GM12878 (cell line): ENCODE measurements at regions not wholly inside any gene's neighbourhood (a gene's known extent, or its start where the extent isn't known, plus 50 kb on each side); places are given as distances from the start of the nearest gene placed in this dataset.
A peak's percentile ranks its signal among the peaks of the same experiment; 100 is the strongest.

Experiments used
- ATAC-seq: fragments of 200-7000 bp; cut with Tn5 transposase; 3 replicates; pipeline ENCODE4 v1.9.1; 2020; ENCODE audit warnings: mild to moderate bottlenecking, moderate library complexity
- BruUV-seq: library from RNA; stranded (reverse); fragments of 400-500 nt; replicated peaks from 2 replicates; lab custom pipeline; 2021; lab: Mats Ljungman, UMichigan
- CTCF ChIA-PET: fragments of 300-600 bp; sonication (Branson Sonifier 250); formaldehyde crosslinking; extraction: SDS; loops from one replicate; lab custom pipeline; 2021; ENCODE audit warnings: inconsistent platforms; lab: Yijun Ruan, JAX
- POLR2A ChIA-PET: fragments of 350-600 bp; formaldehyde crosslinking; extraction: SDS; loops from one replicate; lab custom pipeline; 2021; ENCODE audit warnings: inconsistent platforms; lab: Charles Lee
- RAD21 ChIA-PET: fragments of 300-600 bp; sonication (Branson Sonifier 250); formaldehyde crosslinking; loops from one replicate; lab custom pipeline; 2023; ENCODE audit warnings: antibody characterized with exemption; ENCODE audit not compliant: unreplicated experiment; lab: Charles Lee
- SMC1A ChIA-PET: fragments of 300-600 bp; sonication (Branson Sonifier 250); formaldehyde crosslinking; loops from one replicate; lab custom pipeline; 2023; ENCODE audit not compliant: unreplicated experiment, uncharacterized antibody; lab: Charles Lee
- DNase-seq: peaks from one replicate; pipeline ENCODE4 v3.0.0-alpha.2; 2011; ENCODE audit warnings: low read depth, low spot score
- FAIRE-seq: peaks from 3 replicates; lab custom pipeline; 2011; peaks lifted over from hg19 to GRCh38; lab: Jason Lieb, UNC
- H2AFZ ChIP-seq: 2 replicates; pipeline ENCODE4 v1.6.0; 2011; ENCODE audit warnings: low read depth, low read length, control low read depth; ENCODE audit not compliant: control insufficient read depth
- H3K27ac ChIP-seq: 2 replicates; pipeline ENCODE4 v1.5.1; 2011; ENCODE audit warnings: control low read depth; ENCODE audit not compliant: control insufficient read depth, insufficient read depth
- H3K27me3 ChIP-seq, 2 experiments: replicated peaks in 1 of 2; 2 replicates each; pipeline versions ENCODE4 v1.6.0 to v1.6.1; 2011; ENCODE audit warnings: low read length in 1 of 2; ENCODE audit not compliant: control insufficient read depth in 2 of 2, insufficient read depth in 2 of 2
- H3K36me3 ChIP-seq, 2 experiments: 2 replicates each; pipeline ENCODE4 v1.5.1; 2011; ENCODE audit warnings: low read length in 1 of 2; ENCODE audit not compliant: control insufficient read depth in 2 of 2, insufficient read depth in 2 of 2
- H3K4me1 ChIP-seq: 2 replicates; pipeline ENCODE4 v1.6.1; 2011; ENCODE audit warnings: mild to moderate bottlenecking, low read length, moderate library complexity, mixed read lengths; ENCODE audit not compliant: control insufficient read depth, insufficient read depth
- H3K4me2 ChIP-seq: 2 replicates; pipeline ENCODE4 v1.6.0; 2011; ENCODE audit warnings: control low read depth; ENCODE audit not compliant: control insufficient read depth, insufficient read depth
- H3K4me3 ChIP-seq: fragments of 200-600 bp; sonication (generic); 2 replicates; pipeline ENCODE4 v1.5.1; 2016
- H3K79me2 ChIP-seq: 2 replicates; pipeline ENCODE4 v1.6.0; 2011; ENCODE audit warnings: low read length; ENCODE audit not compliant: control insufficient read depth, insufficient read depth
- H3K9ac ChIP-seq: 2 replicates; pipeline ENCODE4 v1.8.0; 2011; ENCODE audit warnings: low read length, control low read depth, mixed read lengths; ENCODE audit not compliant: control insufficient read depth, insufficient read depth
- H3K9me3 ChIP-seq: replicated peaks from 3 replicates; pipeline ENCODE4 v1.5.1; 2011; ENCODE audit warnings: mild to moderate bottlenecking, low read length; ENCODE audit not compliant: control insufficient read depth, insufficient read depth
- H4K20me1 ChIP-seq: 2 replicates; pipeline ENCODE4 v1.6.0; 2011; ENCODE audit not compliant: control insufficient read depth, insufficient read depth
- ATF2 ChIP-seq: IDR thresholded peaks from 2 replicates; pipeline ENCODE4 v1.6.1; 2012; ENCODE audit warnings: low read length, inconsistent platforms
- CREM ChIP-seq: IDR thresholded peaks from 2 replicates; pipeline ENCODE4 v1.6.1; 2014; ENCODE audit warnings: antibody characterized with exemption, low read depth
- CTCF ChIP-seq, 3 experiments: IDR thresholded peaks in 2 of 3; conservative IDR thresholded peaks in 1 of 3; 2 replicates each; pipeline ENCODE4 v1.5.1; 2011; ENCODE audit warnings: low read depth in 3 of 3, low read length in 3 of 3, mild to moderate bottlenecking in 3 of 3, control low read depth in 2 of 3, moderate library complexity in 2 of 3, inconsistent platforms in 1 of 3, mixed read lengths in 1 of 3; ENCODE audit not compliant: control insufficient read depth in 2 of 3, insufficient read depth in 1 of 3; ENCODE audit errors: extremely low read depth in 1 of 3
- TAF1 ChIP-seq: IDR thresholded peaks from 2 replicates; pipeline ENCODE4 v1.6.1; 2011; ENCODE audit warnings: mild to moderate bottlenecking, low read depth, low read length, borderline replicate concordance
- ZBTB4 ChIP-seq: fragments of 450-650 bp; formaldehyde crosslinking; IDR thresholded peaks from 2 replicates; pipeline ENCODE4 v1.4.0; 2022; ENCODE audit warnings: mild to moderate bottlenecking, moderate library complexity
- WGBS: methylation state at CpG from one replicate; pipeline ENCODE4 v1.1.6; 2016; ENCODE audit warnings: low lambda C conversion rate; ENCODE audit not compliant: insufficient replicate concordance, insufficient coverage; ENCODE audit errors: missing lambda C conversion rate; 5-methylcytosine and 5-hydroxymethylcytosine counted together
- in situ Hi-C: fragments of 300-500 bp; cut with MboI; formaldehyde crosslinking; loops from 9 replicates; pipeline ENCODE4 v1.14.3; 2018; ENCODE audit warnings: mixed read lengths
- intact Hi-C: fragments of 100-400 bp; cut with micrococcal nuclease; formaldehyde crosslinking; loops from one replicate; pipeline ENCODE4 v1.14.2; 2022; ENCODE audit not compliant: unreplicated experiment

GRCh38 chr14:104293851-104294627 lies 155.7 kb downstream of the KIF26A start:
- TF ChIP-seq ATF2, result no peak
- TF ChIP-seq CTCF (IDR thresholded peaks at IDR 0.05 in 2 of 3, conservative IDR thresholded peaks at IDR 0.05 in 1 of 3; ENCODE audit: control insufficient read depth in 2 of 3, extremely low read depth in 1 of 3, insufficient read depth in 1 of 3, low read depth in 3 of 3, low read length in 3 of 3), result peak in 2 of 3 experiments; percentile 9 to 23; a peak in 2 of 6 replicates
- BruUV-seq, result no TSS peak
- Histone ChIP-seq H3K9me3 (no peaks in the 10 kb centered on the region), H3K4me2 (no peak overlapping the region), H3K27me3 (no peaks in the 10 kb centered on the region), H3K79me2 (no peaks in the 10 kb centered on the region), H3K27ac (no peak overlapping the region), H3K9ac (no peak overlapping the region), H3K4me1 (no peaks in the 10 kb centered on the region), H3K36me3 (no peaks in the 10 kb centered on the region), H3K4me3 (no peak overlapping the region), H4K20me1 (no peaks in the 10 kb centered on the region), H2AFZ (no peak overlapping the region)
- in situ Hi-C loops (no loop called here), intact Hi-C loops (no loop called here)
- POLR2A ChIA-PET, result no interaction called here
- RAD21 ChIA-PET, result no interaction called here
- DNase-seq, result no peak
- no peak for FAIRE-seq
- SMC1A ChIA-PET, result no interaction called here
- no peak for ATAC-seq
- CTCF ChIA-PET, result no interaction called here
- 25% methylated on average over 18 of the region's 18 CpGs for WGBS

GRCh38 chr14:104294628-104294982 lies 156.2 kb downstream of the KIF26A start:
- intact Hi-C loops, result no loop called here
- FAIRE-seq, result no peak
- BruUV-seq, result no TSS peak
- no peak overlapping the region for H2AFZ ChIP-seq
- SMC1A ChIA-PET, result no interaction called here
- POLR2A ChIA-PET, result no interaction called here
- H3K9me3 ChIP-seq, result no peaks in the 10 kb centered on the region
- no peak for DNase-seq
- ATAC-seq, result no peak
- no peak overlapping the region for H3K9ac ChIP-seq
- H3K4me2 ChIP-seq, result no peak overlapping the region
- 34% methylated on average over 11 of the region's 11 CpGs for WGBS
- no peak for TF ChIP-seq TAF1
- TF ChIP-seq CREM, result no peak
- TF ChIP-seq ZBTB4 (CRISPR knock-in tag), result no peak
- H3K27me3 ChIP-seq, result no peaks in the 10 kb centered on the region
- CTCF ChIA-PET, result no interaction called here
- in situ Hi-C loops, result no loop called here
- RAD21 ChIA-PET, result no interaction called here
- no peaks in the 10 kb centered on the region for H3K36me3 ChIP-seq
- H4K20me1 ChIP-seq, result no peaks in the 10 kb centered on the region
- H3K27ac ChIP-seq, result no peak overlapping the region
- no peaks in the 10 kb centered on the region for H3K79me2 ChIP-seq
- H3K4me3 ChIP-seq, result no peak overlapping the region
- H3K4me1 ChIP-seq, result no peaks in the 10 kb centered on the region
